SU-DHL-6 (cell line): ENCODE measurements at regions not wholly inside any gene's neighbourhood (a gene's known extent, or its start where the extent isn't known, plus 50 kb on each side); places are given as distances from the start of the nearest gene placed in this dataset.

Experiments used
- CTCF ChIP-seq: fragments of 200-600 bp; sonication (generic); IDR thresholded peaks from one replicate; pipeline ENCODE4 v1.5.1; 2017; ENCODE audit warnings: antibody characterized with exemption, mild to moderate bottlenecking, low read length, moderate library complexity; ENCODE audit not compliant: insufficient read depth, poor library complexity, severe bottlenecking
- EZH2phosphoT487 ChIP-seq: fragments of 200-600 bp; sonication (generic), shearing (Covaris generic); conservative IDR thresholded peaks from 2 replicates; pipeline ENCODE4 v1.6.1; 2018; ENCODE audit warnings: mild to moderate bottlenecking, antibody characterized with exemption, low read length, moderate library complexity, mixed read lengths

GRCh38 chr1:163512349-163512989 lies 190.7 kb downstream of the NUF2 start:
- TF ChIP-seq CTCF (no peak), EZH2phosphoT487 (no peak)
